HCT116 (cell line): ENCODE measurements at regions not wholly inside any gene's neighbourhood (a gene's known extent, or its start where the extent isn't known, plus 50 kb on each side); places are given as distances from the start of the nearest gene placed in this dataset.

ENCODE experiments used
- EZH2phosphoT487 ChIP-seq: fragments of 200-600 bp; IDR thresholded peaks from 2 replicates; pipeline ENCODE4 v1.6.1; 2018; ENCODE audit warnings: antibody characterized with exemption, borderline replicate concordance
- JUND ChIP-seq: IDR thresholded peaks from 2 replicates; pipeline ENCODE4 v1.6.1; 2012
- RAD21 ChIP-seq: IDR thresholded peaks from 2 replicates; pipeline ENCODE4 v1.6.1; 2012; ENCODE audit warnings: low read depth, mild to moderate bottlenecking
- SP1 ChIP-seq: IDR thresholded peaks from 2 replicates; pipeline ENCODE4 v1.6.1; 2012; ENCODE audit warnings: low read depth
- ZFX ChIP-seq: fragments of 450-650 bp; IDR thresholded peaks from 2 replicates; pipeline ENCODE4 v1.6.1; 2017
- TF ChIP-seq, protein P1 (sequence below): IDR thresholded peaks from 2 replicates; pipeline ENCODE4 v1.6.1; 2012

DNA sequence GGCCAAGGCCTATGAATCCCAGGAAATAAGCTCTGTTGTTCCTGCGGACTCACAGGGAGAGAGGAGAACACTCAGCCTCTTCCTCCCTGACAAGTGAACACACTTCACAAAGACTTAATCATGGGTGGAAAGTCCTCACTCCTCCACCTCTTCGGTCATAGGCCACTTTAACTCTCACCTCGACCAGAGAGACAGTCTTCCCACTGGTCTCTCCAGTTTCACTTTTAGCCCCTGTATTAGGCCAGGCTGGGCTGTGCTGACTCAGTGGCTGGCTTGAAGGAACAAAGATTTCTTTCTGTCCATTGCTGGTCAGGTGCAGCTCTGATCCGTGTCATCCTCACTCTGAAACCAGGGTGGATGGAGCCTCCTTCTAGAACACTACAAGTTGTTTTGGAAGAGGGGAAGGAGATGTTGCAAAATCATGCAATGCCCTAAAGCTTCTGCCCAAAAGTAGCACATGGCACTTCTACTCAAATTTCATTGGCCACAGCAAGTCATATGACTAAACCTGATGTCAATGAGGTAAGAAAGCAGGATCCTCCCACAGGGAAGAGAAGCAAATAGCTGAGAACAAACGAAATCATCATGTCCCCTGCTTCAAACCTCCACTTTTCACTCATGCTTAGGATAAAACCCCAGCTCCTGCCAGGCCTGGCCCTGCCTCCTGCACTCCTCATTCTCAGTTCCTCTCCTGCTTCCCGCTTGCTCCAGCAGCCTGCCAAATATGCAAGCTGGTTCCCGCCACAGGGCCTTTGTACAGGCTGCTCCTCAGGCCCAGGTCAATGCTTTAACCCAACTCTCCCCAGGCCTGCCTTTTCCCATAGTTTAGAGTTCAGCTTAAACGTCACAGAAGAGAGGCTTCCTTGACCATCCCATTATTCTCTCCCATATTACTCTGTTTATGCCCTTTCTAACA lies 150.5 kb upstream of the RUNX3 start:
- TF ChIP-seq, protein P1, sequence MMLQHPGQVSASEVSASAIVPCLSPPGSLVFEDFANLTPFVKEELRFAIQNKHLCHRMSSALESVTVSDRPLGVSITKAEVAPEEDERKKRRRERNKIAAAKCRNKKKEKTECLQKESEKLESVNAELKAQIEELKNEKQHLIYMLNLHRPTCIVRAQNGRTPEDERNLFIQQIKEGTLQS = no peak
- no peak for TF ChIP-seq EZH2phosphoT487
- no peak for TF ChIP-seq SP1
- TF ChIP-seq JUND = no peak
- no peak for TF ChIP-seq ZFX
- TF ChIP-seq RAD21 = no peak
